Stimulated activated CD8-positive, alpha-beta memory T cell treated with anti-CD3 and anti-CD28 coated beads, Interleukin-7, amount 100 ng/mL, for 1 hour (primary cell): ENCODE measurements at regions not wholly inside any gene's neighbourhood (a gene's known extent, or its start where the extent isn't known, plus 50 kb on each side); places are given as distances from the start of the nearest gene placed in this dataset.

Experiments used
- DNase-seq, 2 donors: peaks; one replicate each; pipeline ENCODE4 v3.0.0-alpha.2; 2020; ENCODE audit warnings: low read depth in 2 of 2

DNA sequence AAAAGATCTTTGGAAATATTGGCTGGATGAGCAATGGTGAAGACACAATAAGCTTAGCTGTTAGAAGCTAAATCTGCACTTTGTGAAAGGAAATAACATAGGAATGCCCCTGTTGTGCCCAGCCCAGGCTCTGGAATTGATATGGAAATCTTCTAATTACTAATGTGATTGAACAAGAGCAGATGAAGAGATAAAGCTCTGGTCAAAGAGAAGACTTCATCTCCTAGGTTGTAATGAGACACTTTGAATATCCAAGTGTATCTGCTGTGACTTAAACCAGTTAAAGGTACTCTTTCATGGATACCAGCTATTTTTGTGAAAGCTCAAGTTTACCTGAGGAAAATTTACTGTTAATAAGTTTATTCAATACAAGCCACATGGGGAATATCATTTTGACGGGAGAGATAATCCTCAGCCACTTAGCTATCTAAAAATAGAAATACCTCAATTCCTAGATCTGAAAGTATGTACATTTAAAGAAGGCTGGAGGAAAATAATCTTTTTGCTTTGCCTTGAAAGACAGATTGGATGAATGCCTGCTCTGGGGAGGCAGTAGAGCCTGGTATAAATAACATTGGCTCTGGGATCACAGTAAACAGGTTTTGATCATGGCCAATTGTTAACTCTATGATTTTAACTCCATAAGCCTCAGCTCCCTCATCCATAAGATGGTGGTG, 494.0 kb upstream of the B3GALT2 start:
- DNase-seq, result no peak

DNA sequence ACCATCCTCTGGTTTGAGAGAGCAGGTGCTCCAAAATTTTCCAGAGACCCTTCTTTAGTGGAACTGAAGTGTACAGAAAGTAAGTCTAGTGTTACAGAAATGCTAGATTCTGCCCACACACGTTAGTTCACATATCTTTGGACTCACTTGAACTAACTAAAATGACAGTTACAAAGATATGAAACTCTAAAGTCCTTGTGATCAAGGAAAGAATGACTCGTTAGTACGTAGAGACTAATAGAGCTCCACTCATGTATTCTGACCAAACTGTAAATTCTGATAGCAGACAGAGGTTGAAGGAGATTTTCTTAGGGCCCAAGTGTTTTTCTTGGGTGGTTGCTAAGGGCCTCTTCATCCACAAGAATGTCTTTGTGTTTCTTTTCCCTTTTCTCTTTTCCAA, 491.5 kb upstream of the B3GALT2 start:
- no peak for DNase-seq

DNA sequence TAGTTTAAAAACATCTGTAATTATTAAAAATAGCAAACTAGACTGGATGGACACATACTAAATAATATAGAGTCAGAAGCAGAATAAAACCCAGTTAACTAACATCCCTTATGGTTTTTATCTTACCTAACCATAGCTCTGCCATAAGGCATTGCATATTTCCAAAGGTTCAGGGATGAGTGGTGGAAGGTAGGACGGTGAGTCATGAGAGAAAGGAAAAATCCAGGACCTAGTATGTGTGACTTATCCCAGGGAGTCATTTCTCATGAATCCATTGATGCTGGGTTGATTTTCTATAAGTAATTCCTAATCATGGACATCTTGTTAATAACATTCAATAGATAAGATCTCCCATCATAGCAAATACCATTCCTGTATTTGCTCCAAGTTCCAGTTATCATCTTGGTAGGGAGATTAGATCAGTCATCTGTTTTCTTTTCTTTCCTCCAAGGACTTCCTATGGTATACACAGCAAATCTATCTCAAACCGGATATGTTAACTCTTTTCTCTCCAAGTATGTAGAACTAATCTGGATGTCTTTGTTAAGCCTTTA, 490.7 kb upstream of the B3GALT2 start:
- DNase-seq, result no peak

DNA sequence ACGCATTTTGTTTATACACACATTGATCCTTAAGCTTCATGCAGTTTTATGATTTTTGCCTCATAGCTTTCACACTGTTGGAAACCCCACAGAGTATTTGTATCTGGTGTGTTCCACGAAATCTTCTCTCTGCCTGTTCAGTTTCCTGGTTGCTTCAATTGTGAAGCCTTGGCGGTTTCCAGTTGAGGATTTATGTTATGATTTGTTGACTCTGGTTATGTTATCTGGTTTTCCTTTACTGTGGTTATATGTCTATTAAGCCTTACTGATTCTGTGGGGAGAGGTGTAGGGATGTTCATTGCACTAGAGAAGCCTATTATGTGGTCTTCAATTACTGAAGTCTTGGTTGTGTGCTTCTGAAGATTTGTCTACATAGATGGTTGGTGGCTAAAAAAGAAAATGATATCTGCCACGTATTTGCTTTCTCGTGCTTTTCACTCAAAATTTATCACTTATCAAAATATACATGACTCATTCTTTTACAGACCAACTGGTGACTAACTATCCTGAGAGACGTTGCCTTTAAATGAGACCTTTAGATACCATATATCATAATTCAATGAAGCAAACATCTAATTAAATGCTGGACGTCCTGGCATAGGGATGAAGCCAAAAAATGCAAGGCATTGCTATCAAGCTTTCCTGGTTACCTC, 488.0 kb upstream of the B3GALT2 start:
- DNase-seq, result no peak

DNA sequence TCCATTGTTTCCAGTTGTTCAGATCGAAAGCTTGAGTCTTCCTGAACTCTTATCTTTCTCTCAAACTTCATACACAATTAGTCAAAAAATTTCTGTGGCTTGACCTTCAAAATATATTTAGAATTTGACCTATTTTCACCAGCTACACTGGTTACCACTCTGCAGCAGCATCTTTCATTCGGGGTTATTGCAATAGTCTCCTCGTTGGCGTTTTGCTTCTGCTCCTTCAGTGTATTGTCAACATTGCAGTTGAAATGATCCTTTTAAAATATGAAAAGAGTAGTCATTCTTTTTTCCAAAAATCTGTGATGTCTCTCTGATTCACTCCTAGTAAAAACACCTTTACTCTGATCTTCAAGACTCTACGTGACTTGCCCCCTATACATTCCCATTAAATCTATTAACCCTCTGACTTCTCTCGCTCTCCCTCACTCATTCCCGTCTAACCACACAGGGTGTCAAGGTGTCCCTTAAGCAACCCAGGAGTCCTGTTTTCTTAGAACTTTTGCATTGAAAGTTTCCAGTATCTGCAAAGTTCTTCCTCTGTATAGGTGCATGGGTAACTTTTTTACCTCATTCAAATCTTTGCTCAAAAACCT, 480.2 kb upstream of the B3GALT2 start:
- DNase-seq, result no peak

DNA sequence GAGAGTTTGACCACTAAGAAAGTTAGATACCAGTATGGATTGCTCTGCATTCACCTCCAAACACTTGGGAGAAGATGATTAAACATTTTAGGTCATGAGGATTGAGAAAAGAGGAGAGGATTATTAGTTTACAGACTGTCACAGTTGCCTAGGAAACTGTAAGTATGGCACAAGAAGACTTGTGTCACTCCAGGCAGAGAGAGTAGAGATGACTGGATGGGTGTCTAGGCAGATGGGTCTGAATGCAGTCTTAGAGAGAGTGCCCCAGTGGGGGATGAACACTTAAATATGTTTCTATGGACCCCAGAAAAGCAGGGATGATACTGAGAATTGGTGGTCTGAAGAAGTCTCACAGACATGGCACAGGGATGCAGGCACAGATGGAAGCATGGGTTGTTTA, 477.6 kb upstream of the B3GALT2 start:
- no peak for DNase-seq

DNA sequence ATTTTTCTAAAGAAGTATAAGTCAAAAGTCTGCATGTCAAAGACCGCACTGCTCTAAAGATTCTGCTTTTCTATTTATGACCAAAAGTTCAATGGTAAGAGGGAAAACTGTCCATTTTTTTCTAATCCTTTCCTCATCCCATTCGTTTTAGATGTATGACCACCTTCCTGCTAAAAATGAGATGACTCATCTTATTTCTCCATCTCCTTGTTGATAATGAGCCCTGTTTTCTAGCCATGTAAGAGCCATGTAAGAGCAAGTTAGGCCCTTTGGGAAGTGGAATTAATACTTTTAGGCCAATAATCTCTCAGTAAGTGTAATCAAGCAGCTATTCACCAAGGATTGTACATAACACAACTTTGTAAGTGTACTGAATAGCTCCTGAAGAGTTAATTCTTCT, 475.6 kb upstream of the B3GALT2 start:
- DNase-seq, result no peak

DNA sequence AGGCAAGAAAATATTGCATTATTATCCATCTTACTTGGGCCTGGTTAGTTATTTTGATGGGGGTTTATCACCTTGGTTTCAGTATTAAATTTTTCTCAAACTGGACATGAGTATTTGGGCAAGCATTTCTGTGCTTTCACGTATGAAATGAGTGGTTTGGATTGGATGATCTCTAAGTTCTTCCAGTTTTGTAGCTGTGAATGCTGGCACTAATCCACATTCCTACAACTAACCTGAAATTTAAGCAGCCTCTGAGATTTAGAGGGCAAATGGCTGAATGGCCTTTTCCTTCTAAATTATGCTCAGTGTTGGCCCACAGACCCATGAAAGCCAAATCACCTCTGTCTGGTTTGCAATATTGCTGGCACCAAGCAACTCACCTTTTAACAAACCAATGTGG, 475.0 kb upstream of the B3GALT2 start:
- no peak for DNase-seq

DNA sequence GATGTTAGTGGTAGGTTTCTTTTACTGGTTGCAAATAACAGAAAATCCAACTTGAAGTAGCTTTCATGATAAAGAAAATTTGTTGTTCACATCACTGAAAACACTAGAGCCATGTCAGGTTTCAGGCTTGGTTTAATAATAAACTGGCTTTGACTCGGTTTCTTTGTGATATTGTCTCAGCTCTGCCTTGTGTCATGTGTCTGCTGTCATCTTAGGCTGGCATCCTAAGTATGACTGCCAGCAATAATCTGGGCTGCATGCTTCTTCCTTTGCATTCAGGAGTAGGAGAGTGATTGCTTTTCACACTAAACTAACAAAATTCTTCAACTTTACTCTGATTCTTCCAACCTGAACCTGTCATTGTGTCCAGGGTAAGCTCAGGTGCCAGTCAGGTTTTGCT, 474.0 kb upstream of the B3GALT2 start:
- DNase-seq, result no peak

DNA sequence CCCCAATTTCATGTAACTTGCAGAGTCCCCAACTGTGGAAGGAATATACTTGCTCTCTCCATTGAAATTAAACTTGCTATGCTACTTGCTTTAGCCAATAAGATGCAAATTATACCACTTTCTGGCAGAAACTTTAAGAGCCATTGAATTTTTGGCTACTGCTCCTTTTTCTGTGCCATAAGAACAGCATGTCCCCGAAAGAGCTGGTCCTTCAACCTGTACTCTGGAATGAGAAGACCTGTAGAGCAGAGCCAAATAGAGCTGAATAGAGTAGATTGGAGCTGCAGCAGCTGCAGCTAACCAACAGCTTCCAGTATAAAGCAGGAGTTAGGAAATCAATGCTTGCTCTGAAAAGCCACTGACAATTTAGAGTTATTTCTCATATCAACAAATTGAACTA, 472.3 kb upstream of the B3GALT2 start:
- DNase-seq, result no peak

DNA sequence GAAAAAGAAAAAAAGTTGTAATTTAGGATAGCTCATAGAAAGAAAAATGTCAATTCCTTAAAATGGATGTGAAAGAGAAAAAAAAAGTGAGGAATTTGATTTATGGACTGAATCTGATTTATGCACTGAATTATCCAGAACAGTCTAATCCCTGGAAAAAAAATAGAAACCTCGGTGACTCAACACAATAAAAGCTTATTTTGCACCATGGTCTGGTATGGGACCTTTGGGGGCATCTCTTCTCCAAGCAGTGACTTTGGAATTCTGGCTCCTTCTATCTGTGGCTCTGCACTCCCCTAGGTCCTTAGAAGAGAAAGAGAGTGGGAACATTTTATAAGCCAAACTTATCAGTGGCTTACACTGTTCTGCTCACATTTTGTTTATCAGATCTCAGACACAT, 471.7 kb upstream of the B3GALT2 start:
- DNase-seq, result no peak

DNA sequence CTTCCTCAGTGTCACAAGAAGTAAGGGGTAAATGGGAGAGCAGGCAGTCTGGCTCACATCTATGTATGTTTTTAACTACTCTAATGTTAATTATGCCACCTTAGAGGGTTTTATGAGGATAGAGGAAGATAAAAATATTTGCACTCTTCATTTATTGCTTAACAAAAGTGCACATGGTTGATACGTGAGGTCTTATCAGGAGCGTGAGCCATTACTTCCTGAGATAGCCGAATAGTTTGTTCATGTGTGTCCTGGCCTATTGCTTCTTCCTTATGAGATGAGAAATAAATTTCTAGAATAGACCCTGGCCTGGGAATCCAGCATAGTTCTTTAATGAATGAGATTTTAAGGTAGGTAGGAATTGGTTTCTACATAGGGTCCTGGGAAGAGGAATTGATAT, 471.1 kb upstream of the B3GALT2 start:
- no peak for DNase-seq

DNA sequence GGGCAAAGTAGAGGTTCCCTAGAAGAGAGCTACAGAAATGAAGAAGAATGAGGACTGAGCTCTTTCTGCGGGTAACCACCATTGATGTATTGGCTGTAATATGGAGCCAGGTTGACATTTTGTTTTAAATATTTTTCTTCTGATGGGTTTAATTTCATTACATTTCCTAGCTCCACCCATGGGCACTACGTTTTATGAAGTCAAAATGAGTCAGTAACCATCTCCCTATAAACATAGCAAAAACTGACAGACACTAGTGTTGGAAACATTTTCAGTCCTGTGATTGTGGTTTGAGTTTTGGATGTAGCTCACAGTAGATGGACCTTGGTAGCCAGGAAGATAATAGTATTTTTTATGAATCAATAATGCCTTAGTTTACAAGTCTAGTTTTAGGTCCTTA, 470.4 kb upstream of the B3GALT2 start:
- DNase-seq, result no peak

DNA sequence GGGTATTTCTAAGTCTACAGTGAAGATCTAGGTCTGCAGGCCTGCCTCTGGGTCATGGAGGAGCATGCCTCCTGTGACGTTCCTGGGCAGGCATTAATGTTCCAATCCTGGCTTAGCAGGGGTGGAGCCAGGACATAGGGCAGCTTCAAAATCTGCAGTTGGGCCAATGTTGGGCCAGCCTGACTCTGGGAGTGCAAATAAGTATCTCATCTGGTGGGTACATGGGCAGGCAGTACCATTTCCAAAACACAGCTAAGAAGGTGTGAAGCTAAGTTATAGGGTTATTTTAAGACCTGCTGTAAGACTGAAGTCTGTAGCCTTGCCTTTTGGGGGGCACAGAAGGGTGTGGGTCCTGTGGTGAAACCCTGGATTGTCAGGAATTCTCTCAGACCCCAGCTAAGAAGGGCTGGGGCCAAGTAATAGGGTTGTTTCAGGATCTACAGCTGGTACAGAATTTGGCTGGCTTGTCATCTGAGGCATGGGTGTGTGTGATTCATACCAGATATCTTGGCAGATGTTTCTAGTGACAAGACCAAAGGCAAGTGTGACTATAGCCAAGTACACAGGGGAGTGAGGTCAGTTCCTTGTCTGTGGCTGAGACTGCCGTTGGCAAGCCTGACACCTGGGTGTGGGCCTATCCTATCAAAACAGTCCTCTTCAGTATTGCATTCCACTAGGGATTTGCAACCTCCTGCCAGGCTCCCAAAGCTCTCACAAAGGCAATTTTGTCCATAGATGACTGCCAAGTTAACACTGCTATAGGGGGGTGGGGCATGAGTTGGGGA, 468.7 kb upstream of the B3GALT2 start:
- no peak for DNase-seq

DNA sequence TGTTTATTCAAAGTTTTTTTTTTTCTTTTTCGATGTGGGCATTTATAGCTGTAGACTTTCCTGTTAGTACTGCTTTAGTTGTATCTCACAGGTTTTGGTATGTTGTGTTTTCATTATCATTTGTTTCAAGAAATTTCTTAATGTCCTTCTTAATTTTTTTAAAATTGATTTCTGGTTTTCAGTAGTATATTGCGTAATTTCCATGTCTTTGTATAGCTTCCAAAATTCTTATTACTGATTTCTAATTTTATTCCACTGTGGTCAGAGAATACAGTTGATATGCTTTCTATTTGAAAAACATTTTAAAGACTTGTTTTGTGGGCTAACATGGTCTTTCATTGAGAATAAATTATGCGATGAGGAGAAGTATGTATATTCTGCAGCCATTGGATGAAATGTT, 463.2 kb upstream of the B3GALT2 start:
- DNase-seq, result no peak

DNA sequence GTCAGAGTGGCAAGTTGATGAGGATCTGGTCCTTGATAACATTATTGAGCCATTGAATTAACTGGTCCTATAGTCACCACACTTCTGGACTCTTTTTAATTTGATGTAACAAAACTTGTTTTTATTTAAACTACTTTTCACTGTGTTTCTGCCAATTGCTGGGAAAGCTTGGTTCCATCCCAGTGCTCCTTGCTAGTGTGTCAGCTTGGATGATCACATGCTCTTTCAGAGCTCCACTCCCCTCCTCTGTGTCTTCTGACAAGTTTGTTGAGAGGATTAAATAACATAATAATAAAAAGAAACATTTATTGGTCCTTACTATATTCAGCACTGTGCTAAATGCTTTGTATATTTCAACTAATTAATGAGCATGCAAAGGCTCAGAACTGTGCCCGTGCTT, 448.5 kb upstream of the B3GALT2 start:
- no peak for DNase-seq

DNA sequence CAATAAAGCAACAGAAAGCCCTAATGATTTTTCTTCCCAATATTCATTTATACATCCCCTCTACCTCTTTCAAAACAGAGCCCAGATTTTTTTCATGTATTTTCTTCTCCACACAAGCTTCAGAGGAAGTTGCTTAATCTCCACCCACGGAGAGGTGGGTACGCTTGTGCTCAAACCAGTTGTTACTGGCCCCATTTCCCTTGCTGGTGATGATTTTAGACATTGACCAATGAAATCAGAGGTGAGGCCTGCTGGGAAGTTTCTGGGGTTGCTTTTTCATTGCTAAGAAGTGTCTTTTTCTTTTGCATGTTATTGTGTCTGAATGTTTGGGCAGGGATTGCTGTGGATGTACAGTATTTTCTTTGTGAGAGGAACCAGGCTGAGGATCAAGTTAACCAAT, 448.1 kb upstream of the B3GALT2 start:
- no peak for DNase-seq

DNA sequence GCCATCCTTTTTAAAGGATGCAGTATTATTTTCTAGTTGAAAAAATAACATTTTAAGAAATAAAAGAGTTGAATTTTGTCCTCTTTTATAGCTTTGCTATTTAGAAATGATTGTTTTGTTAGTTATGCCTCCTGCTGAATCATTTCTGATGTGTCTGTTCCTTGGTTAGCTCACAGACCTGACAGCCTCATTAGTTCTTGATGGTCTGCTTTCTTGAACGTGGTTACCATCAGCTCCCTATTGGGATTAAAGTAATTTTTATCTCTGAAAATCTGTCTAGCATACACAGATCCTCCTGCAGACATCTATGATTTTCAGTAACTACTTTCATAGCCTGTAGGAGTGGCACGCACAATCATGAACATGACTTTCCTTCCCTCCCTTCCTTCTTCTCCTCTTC, 447.6 kb upstream of the B3GALT2 start:
- no peak for DNase-seq

DNA sequence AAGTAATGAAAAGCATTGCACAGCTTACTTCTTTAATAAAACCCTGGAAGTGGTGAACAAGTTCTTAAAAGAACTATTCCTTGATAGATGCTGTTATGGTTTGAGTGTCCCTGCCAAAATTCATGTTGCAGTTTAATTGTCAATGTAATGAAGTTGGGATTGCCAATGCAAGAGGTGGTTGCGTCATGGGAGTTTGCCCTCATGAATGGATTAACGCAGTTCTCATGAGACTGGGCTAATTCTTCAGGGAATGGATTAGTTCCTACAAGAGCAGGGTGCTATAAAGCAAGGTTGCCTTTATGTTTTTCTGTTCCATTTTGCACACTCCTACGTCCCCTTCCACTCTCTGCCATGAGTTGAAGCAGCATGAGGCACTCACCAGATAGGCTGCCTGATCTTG, 446.7 kb upstream of the B3GALT2 start:
- no peak for DNase-seq

DNA sequence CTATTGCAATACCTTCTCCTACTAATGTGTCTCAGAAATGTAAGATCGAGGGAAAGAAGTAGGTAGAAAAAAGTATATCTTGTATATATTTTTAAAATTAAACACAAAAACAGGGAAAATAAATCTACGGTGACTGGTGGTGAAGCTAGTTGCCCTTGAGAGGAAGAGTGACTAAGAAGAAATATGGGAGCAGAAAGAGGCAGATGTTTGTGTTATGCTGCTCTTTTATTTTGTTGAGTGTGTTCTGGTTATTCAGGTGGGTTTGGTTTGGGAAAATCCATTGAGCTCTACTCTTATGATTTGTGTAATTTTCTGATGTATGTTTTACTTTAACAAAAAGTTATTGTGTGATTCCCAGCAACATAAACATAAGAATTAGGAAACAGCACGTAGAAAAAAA, 444.9 kb upstream of the B3GALT2 start:
- no peak for DNase-seq

DNA sequence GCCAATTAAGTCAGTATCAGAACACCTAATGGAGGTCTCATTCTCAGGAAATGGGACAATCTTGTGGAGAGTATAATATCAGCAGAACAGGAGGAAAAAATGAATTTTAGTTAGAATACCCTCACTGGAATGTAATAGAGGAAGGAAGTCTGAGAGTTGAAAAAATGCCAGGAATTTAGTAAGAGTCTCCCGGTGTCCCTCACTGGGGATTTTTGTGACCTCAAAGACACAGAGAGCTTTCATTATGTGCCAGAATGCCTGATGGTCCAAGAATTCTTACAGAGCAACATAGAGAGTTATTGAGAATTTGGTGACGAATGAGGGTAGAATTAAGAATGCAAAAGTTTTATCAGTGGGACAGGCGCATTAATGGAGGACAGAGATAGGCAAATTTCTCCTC, 443.5 kb upstream of the B3GALT2 start:
- DNase-seq, result no peak

DNA sequence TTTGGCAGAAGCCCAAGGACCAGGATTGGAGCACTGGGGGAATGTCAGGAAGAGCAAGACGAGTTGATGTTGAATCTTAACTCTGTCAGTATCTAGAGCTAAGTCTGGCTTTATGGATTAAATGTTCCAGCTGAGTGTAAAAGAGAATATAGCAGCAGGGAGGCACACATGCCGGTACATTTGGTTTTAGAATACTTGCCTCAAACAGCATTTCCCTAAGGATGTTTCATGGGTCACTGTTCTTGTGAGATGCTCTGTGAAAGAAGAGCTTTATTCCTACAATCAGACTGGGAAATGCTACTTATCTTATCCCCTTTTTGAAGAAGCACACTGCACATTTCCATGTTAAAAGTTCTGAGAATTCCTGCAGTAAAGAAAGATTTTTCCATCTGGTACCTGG, 440.3 kb upstream of the B3GALT2 start:
- no peak for DNase-seq

DNA sequence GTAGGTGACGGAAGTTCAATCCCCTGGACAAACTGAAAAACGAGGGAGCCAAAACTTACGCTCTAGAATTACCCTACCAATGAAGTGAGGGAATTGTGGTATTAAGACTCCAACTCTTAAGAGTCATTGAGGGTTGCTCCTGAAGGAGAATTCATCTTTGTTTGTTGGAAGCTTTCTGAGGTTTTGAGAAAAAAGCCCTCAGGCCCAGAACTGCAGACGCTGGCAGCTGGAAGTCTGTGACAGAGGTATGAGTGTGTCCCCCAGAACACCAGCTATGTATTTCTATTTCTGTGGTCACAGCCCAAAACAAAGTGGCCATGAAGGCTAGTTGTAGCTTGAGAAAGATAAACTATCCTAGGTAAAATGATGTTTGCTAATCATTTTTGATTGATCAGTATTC, 438.8 kb upstream of the B3GALT2 start:
- DNase-seq, result no peak
